ENCODE measurements at regions not wholly inside any gene's neighbourhood (a gene's known extent, or its start where the extent isn't known, plus 50 kb on each side); places are given as distances from the start of the nearest gene placed in this dataset.

DNA sequence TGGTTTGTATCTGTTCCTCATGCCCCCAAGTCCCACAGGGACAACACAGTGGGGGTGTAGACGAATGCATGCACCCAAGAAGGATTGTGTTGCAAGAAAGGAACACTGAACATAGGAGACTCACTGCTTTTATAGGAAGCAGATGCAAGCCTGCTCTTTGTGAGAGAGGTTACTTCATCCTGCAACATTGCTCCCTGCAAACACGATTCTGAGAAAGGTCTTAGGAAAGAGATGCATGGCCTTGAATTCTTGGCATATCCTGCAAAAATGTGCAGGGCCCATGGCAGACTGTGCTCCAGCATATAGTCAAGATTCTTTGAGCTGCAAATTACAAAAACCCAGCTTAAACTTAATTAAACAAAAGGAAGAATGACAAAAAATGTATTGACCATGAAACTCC, 312.2 kb upstream of the MGAT5 start:
- no peaks in the 10 kb centered on the region for H3K36me3 ChIP-seq (ENCODE audit: control insufficient read depth in 2 of 2, insufficient read depth in 2 of 2, low read length in 1 of 2)
- FAIRE-seq, result no peak
- H3K9ac ChIP-seq (ENCODE audit: control insufficient read depth, insufficient read depth, low read length), result no peak overlapping the region
- no peaks in the 10 kb centered on the region; the same call in 2 of the 3 replicates for H3K9me3 ChIP-seq (replicated peaks; ENCODE audit: control insufficient read depth, insufficient read depth, low read length)
- CTCF ChIA-PET, result no interaction called here
- POLR2A ChIA-PET, result no interaction called here
- SMC1A ChIA-PET (ENCODE audit: uncharacterized antibody, unreplicated experiment), result interaction anchor here (0.9 to 1.3 kb wide), 2 partner anchors 7 to 9 kb away, joined by 3 to 4 read pairs; no protein-coding TSS in a partner anchor
- no peak overlapping the region for H3K27ac ChIP-seq (ENCODE audit: control insufficient read depth, insufficient read depth)
- no peaks in the 10 kb centered on the region for H4K20me1 ChIP-seq (ENCODE audit: control insufficient read depth, insufficient read depth)
- no peak for DNase-seq (ENCODE audit: low read depth, low spot score)
- in situ Hi-C loops (cut with MboI), result no loop called here
- TF ChIP-seq ZNF207 (IDR thresholded peaks at IDR 0.05; ENCODE audit: borderline replicate concordance) (no peak), ZNF217 (IDR thresholded peaks at IDR 0.05) (no peak), EZH2 (IDR thresholded peaks at IDR 0.05; ENCODE audit: borderline replicate concordance, control insufficient read depth, low read depth, low read length) (no peak), NFYB (IDR thresholded peaks at IDR 0.05; ENCODE audit: insufficient read depth, low read depth, low read length) (no peak), JUND (IDR thresholded peaks at IDR 0.05; ENCODE audit: low read depth, low read length) (no peak), LARP7 (IDR thresholded peaks at IDR 0.05) (no peak), ASH2L (IDR thresholded peaks at IDR 0.05; ENCODE audit: borderline replicate concordance, low read depth) (no peak)
- TF ChIP-seq, protein P1, sequence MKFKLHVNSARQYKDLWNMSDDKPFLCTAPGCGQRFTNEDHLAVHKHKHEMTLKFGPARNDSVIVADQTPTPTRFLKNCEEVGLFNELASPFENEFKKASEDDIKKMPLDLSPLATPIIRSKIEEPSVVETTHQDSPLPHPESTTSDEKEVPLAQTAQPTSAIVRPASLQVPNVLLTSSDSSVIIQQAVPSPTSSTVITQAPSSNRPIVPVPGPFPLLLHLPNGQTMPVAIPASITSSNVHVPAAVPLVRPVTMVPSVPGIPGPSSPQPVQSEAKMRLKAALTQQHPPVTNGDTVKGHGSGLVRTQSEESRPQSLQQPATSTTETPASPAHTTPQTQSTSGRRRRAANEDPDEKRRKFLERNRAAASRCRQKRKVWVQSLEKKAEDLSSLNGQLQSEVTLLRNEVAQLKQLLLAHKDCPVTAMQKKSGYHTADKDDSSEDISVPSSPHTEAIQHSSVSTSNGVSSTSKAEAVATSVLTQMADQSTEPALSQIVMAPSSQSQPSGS (IDR thresholded peaks at IDR 0.05; ENCODE audit: low read length), result no peak
- WGBS (ENCODE audit: insufficient coverage, insufficient replicate concordance, low lambda C conversion rate, missing lambda C conversion rate), result 0% methylated on average over 2 of the region's 2 CpGs
- H3K4me3 ChIP-seq, result no peak overlapping the region
- no peaks in the 10 kb centered on the region for H3K4me1 ChIP-seq (ENCODE audit: control insufficient read depth, insufficient read depth, low read length)
- ATAC-seq, result no peak
- H3K4me2 ChIP-seq (ENCODE audit: control insufficient read depth, insufficient read depth), result no peak overlapping the region
- no TSS peak for BruUV-seq (replicated peaks)
- H2AFZ ChIP-seq (ENCODE audit: control insufficient read depth, low read depth, low read length), result no peak overlapping the region
- intact Hi-C loops (cut with micrococcal nuclease; ENCODE audit: unreplicated experiment), result no loop called here
- no peaks in the 10 kb centered on the region for H3K79me2 ChIP-seq (ENCODE audit: control insufficient read depth, insufficient read depth, low read length)
- no peaks in the 10 kb centered on the region for H3K27me3 ChIP-seq (replicated peaks in 1 of 2; ENCODE audit: control insufficient read depth in 2 of 2, insufficient read depth in 2 of 2, low read length in 1 of 2)
- RAD21 ChIA-PET (ENCODE audit: unreplicated experiment), result no interaction called here

All from GM12878 (cell line).